Epithelial cell of proximal tubule (primary cell): ENCODE measurements at regions not wholly inside any gene's neighbourhood (a gene's known extent, or its start where the extent isn't known, plus 50 kb on each side); places are given as distances from the start of the nearest gene placed in this dataset.
A peak's percentile ranks its signal among the peaks of the same experiment; 100 is the strongest.

Experiments
- DNase-seq: peaks from one replicate; pipeline ENCODE4 v3.0.0-alpha.2; 2011; ENCODE audit warnings: low read depth
- H3K4me3 ChIP-seq: 2 replicates; pipeline ENCODE4 v1.5.1; 2011; ENCODE audit warnings: low read depth, mild to moderate bottlenecking, low read length
- CTCF ChIP-seq: conservative IDR thresholded peaks from 2 replicates; pipeline ENCODE4 v1.5.1; 2012; ENCODE audit warnings: low read depth, mild to moderate bottlenecking, low read length

- no peak overlapping the region for H3K4me3 ChIP-seq
- no peak for DNase-seq
- TF ChIP-seq CTCF, result no peak
Observed at GRCh38 chr11:112352907-112353306, 92.2 kb upstream of the PLET1 start.

GRCh38 chr11:112354364-112354763 is 93.7 kb upstream of the PLET1 start:
- TF ChIP-seq CTCF, result no peak
- H3K4me3 ChIP-seq, result no peak overlapping the region
- DNase-seq, result no peak

GRCh38 chr11:112355726-112356125 is 95.1 kb upstream of the PLET1 start:
- no peak overlapping the region for H3K4me3 ChIP-seq
- no peak for DNase-seq
- peak; percentile 46 for TF ChIP-seq CTCF

GRCh38 chr11:112357488-112357887 is 96.8 kb upstream of the PLET1 start:
- no peak for DNase-seq
- no peak for TF ChIP-seq CTCF
- H3K4me3 ChIP-seq, result no peak overlapping the region

- no peak for TF ChIP-seq CTCF
- DNase-seq, result no peak
- no peak overlapping the region for H3K4me3 ChIP-seq
Observed at GRCh38 chr11:112361396-112361795, 100.7 kb upstream of the PLET1 start.

DNA sequence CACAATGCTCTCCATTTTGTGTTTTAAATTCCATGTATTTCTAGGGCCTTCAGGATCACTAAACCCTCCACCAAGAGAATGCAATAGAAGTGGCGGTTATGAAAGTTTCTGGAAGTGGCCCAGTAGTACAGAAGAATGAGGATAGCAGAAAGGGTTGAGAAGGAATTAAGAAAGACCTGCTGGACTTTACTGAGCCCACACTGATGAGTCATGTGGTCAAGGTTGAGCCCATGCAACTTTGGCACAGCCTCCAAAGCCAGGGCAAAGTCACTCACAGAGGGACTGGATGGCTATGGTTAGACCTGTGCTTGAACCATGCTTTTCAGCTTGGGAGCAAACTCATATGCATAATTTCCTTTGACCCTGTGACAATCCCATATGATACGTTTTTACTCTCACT is 102.9 kb upstream of the PLET1 start:
- no peak overlapping the region for H3K4me3 ChIP-seq
- no peak for DNase-seq
- TF ChIP-seq CTCF, result no peak

DNA sequence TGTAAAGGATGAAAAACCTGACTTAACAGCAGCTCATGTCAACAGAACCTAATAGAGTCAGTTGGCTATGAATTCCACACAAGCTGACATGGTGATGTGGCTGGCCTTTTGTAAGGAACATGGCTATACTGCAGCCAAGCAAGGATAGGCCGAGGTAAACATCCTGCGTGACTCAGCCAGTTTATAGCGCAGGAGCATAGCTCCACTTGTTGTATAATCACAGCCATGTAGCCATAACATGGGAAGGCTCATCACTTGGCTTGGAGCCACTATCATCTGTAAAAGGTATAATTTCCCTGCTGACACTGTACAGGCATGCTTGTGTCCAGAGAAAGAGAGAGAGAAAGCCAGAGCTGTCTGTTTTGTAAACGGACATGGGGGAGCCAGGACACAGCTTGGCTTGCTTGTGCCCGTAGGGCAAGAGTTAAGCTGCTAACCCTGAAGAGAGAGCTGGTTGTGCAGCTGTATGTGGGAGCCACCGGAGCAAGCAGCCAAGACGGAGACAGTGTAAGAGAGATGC is 104.4 kb upstream of the PLET1 start:
- no peak for DNase-seq
- TF ChIP-seq CTCF, result no peak
- H3K4me3 ChIP-seq, result no peak overlapping the region
